ENCODE measurements at regions not wholly inside any gene's neighbourhood (a gene's known extent, or its start where the extent isn't known, plus 50 kb on each side); places are given as distances from the start of the nearest gene placed in this dataset.

DNA sequence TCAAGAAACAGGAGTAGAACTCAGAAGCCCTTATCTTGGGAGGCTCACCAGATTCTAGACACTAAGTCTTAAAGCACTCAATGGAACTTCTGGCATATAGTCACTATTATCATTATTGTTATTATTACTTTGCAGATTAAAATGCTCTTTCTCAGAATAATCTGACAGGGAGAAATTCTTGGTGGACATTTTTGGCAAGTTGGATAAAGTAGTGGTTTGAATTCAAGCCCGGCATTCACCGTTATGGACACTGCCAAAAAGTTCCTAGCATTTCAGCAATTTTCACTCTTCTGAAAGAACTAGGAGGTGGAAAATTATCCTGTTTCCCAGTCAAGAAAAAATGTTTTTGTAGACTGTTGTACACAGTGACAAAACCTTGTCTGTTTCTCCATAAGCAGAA lies 179.6 kb upstream of the ISX start:
- no peak overlapping the region for H3K4me2 ChIP-seq (ENCODE audit: extremely low read depth, insufficient read depth, low read length)
- DNase-seq (ENCODE audit: low read depth in 2 of 2), result peak in 1 of 2 donors; percentile 61
- no peaks in the 10 kb centered on the region for H3K79me2 ChIP-seq (ENCODE audit: control insufficient read depth, insufficient read depth, low read length)
- H3K9ac ChIP-seq (ENCODE audit: insufficient read depth, low read length), result no peak overlapping the region
- TF ChIP-seq EZH2 (IDR thresholded peaks at IDR 0.05; ENCODE audit: low read length, missing control alignments), result no peak
- TF ChIP-seq, protein P1, sequence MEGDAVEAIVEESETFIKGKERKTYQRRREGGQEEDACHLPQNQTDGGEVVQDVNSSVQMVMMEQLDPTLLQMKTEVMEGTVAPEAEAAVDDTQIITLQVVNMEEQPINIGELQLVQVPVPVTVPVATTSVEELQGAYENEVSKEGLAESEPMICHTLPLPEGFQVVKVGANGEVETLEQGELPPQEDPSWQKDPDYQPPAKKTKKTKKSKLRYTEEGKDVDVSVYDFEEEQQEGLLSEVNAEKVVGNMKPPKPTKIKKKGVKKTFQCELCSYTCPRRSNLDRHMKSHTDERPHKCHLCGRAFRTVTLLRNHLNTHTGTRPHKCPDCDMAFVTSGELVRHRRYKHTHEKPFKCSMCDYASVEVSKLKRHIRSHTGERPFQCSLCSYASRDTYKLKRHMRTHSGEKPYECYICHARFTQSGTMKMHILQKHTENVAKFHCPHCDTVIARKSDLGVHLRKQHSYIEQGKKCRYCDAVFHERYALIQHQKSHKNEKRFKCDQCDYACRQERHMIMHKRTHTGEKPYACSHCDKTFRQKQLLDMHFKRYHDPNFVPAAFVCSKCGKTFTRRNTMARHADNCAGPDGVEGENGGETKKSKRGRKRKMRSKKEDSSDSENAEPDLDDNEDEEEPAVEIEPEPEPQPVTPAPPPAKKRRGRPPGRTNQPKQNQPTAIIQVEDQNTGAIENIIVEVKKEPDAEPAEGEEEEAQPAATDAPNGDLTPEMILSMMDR (conservative IDR thresholded peaks at IDR 0.05 in 1 of 2, IDR thresholded peaks at IDR 0.05 in 1 of 2; ENCODE audit: low read depth in 1 of 2, low read length in 2 of 2), result no peak
- no peak overlapping the region for H3K27ac ChIP-seq (ENCODE audit: insufficient read depth, low read length)
- no peaks in the 10 kb centered on the region for H3K4me1 ChIP-seq (ENCODE audit: control insufficient read depth, extremely low read depth, insufficient read depth, low read length)
- no peak overlapping the region for H3K4me3 ChIP-seq (replicated peaks in 1 of 4; ENCODE audit: control extremely low read depth in 1 of 4, insufficient read depth in 1 of 4, low read depth in 3 of 4, low read length in 4 of 4)
- H3K27me3 ChIP-seq (ENCODE audit: control insufficient read depth, insufficient read depth, low read length), result no peaks in the 10 kb centered on the region
- H2AFZ ChIP-seq (ENCODE audit: low read length), result no peak overlapping the region
- H3K36me3 ChIP-seq (ENCODE audit: control insufficient read depth, insufficient read depth, low read length), result no peaks in the 10 kb centered on the region
- H3K9me3 ChIP-seq (ENCODE audit: control insufficient read depth, insufficient read depth, low read depth, low read length), result no peaks in the 10 kb centered on the region
- no peaks in the 10 kb centered on the region for H4K20me1 ChIP-seq (ENCODE audit: control insufficient read depth, extremely low read depth, insufficient read depth, low read length)

DNA sequence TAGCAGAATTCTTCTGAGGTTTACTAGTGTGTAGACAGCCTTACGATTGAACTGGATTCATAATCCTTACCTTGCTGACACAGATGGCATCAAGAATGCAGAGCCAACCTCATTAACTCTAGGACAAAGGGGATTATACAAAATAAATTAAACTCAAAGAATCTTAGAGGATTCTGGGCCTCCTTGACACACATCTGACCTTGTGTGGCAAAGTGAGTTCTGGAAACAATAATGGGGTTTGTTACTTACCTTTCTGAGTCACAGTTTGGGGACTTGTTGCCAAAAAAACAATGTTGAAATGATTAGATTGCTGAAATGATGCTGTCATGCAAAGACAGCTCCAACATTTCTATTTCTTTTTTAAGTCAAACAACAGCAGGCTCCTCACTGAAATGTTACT lies 179.1 kb upstream of the ISX start:
- H3K9me3 ChIP-seq (ENCODE audit: control insufficient read depth, insufficient read depth, low read depth, low read length), result no peaks in the 10 kb centered on the region
- DNase-seq (ENCODE audit: low read depth in 2 of 2), result peak in 1 of 2 donors; percentile 15
- H2AFZ ChIP-seq (ENCODE audit: low read length), result no peak overlapping the region
- no peaks in the 10 kb centered on the region for H4K20me1 ChIP-seq (ENCODE audit: control insufficient read depth, extremely low read depth, insufficient read depth, low read length)
- no peak overlapping the region for H3K9ac ChIP-seq (ENCODE audit: insufficient read depth, low read length)
- H3K27ac ChIP-seq (ENCODE audit: insufficient read depth, low read length), result no peak overlapping the region
- no peaks in the 10 kb centered on the region for H3K79me2 ChIP-seq (ENCODE audit: control insufficient read depth, insufficient read depth, low read length)
- TF ChIP-seq, protein P1 (conservative IDR thresholded peaks at IDR 0.05 in 1 of 2, IDR thresholded peaks at IDR 0.05 in 1 of 2; ENCODE audit: low read depth in 1 of 2, low read length in 2 of 2), result no peak
- no peak for TF ChIP-seq EZH2 (IDR thresholded peaks at IDR 0.05; ENCODE audit: low read length, missing control alignments)
- H3K4me2 ChIP-seq (ENCODE audit: extremely low read depth, insufficient read depth, low read length), result no peak overlapping the region
- H3K27me3 ChIP-seq (ENCODE audit: control insufficient read depth, insufficient read depth, low read length), result no peaks in the 10 kb centered on the region
- no peaks in the 10 kb centered on the region for H3K4me1 ChIP-seq (ENCODE audit: control insufficient read depth, extremely low read depth, insufficient read depth, low read length)
- no peak overlapping the region for H3K4me3 ChIP-seq (replicated peaks in 1 of 4; ENCODE audit: control extremely low read depth in 1 of 4, insufficient read depth in 1 of 4, low read depth in 3 of 4, low read length in 4 of 4)
- H3K36me3 ChIP-seq (ENCODE audit: control insufficient read depth, insufficient read depth, low read length), result no peaks in the 10 kb centered on the region

DNA sequence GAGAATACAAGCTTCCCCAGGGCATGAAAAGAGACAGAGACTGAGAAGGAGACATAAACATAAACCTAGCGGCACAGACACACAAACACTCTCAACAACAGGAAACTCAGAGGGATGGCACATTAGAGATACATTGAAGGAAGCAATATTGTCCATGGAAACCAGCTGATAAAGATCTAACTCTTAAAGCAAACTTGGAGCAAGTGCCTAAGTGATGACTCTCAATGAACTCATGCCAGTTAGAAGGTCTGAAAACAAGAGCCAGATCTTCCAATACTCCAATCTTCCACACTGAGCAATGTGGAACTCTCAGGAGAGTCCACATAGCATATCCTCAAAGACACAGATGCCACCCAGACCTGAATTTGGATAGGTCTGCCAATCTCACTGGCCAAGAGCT lies 168.8 kb upstream of the ISX start:
- Histone ChIP-seq H2AFZ (ENCODE audit: low read length) (no peak overlapping the region), H3K79me2 (ENCODE audit: control insufficient read depth, insufficient read depth, low read length) (no peaks in the 10 kb centered on the region), H4K20me1 (ENCODE audit: control insufficient read depth, extremely low read depth, insufficient read depth, low read length) (no peaks in the 10 kb centered on the region), H3K27me3 (ENCODE audit: control insufficient read depth, insufficient read depth, low read length) (no peaks in the 10 kb centered on the region), H3K27ac (ENCODE audit: insufficient read depth, low read length) (no peak overlapping the region), H3K9ac (ENCODE audit: insufficient read depth, low read length) (no peak overlapping the region), H3K4me3 (replicated peaks in 1 of 4; ENCODE audit: control extremely low read depth in 1 of 4, insufficient read depth in 1 of 4, low read depth in 3 of 4, low read length in 4 of 4) (no peak overlapping the region), H3K9me3 (ENCODE audit: control insufficient read depth, insufficient read depth, low read depth, low read length) (no peaks in the 10 kb centered on the region), H3K4me2 (ENCODE audit: extremely low read depth, insufficient read depth, low read length) (no peak overlapping the region), H3K4me1 (ENCODE audit: control insufficient read depth, extremely low read depth, insufficient read depth, low read length) (no peaks in the 10 kb centered on the region), H3K36me3 (ENCODE audit: control insufficient read depth, insufficient read depth, low read length) (no peaks in the 10 kb centered on the region)
- TF ChIP-seq, protein P1 (conservative IDR thresholded peaks at IDR 0.05 in 1 of 2, IDR thresholded peaks at IDR 0.05 in 1 of 2; ENCODE audit: low read depth in 1 of 2, low read length in 2 of 2), result no peak
- TF ChIP-seq EZH2 (IDR thresholded peaks at IDR 0.05; ENCODE audit: low read length, missing control alignments), result no peak
- peak in 1 of 2 donors; percentile 11 for DNase-seq (ENCODE audit: low read depth in 2 of 2)
